ENCODE measurements at regions not wholly inside any gene's neighbourhood (a gene's known extent, or its start where the extent isn't known, plus 50 kb on each side); places are given as distances from the start of the nearest gene placed in this dataset.

- H3K4me3 ChIP-seq (ENCODE audit: control insufficient read depth, low read depth, low read length), result no peak overlapping the region
- no peak for TF ChIP-seq CTCF (IDR thresholded peaks at IDR 0.05; ENCODE audit: control insufficient read depth, insufficient read depth, low read depth, low read length, missing control alignments)
- no peak for DNase-seq (ENCODE audit: low read depth)
Observed at GRCh38 chr5:135671052-135671705, 92.4 kb upstream of the CXCL14 start.

DNA sequence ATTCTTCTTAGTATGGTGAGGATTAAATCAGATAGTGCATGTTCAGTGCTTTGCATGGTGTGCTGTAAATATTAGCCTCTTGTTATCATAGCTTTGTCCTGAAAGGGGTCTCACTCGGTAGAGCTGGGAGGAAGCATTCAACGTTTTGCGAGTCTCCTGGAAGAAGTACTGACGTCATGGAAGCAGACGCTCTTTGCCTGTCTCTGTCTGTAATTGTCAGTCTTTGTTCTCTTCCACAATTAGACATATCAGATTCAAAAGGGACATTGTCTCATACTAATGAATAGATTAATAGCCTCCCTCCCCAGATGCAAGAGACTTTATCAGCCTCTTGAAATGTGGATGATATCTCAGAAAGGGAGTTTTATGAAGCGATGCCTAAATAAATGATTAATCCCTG lies 91.8 kb upstream of the CXCL14 start:
- DNase-seq (ENCODE audit: low read depth), result no peak
- no peak for TF ChIP-seq CTCF (IDR thresholded peaks at IDR 0.05; ENCODE audit: control insufficient read depth, insufficient read depth, low read depth, low read length, missing control alignments)
- H3K4me3 ChIP-seq (ENCODE audit: control insufficient read depth, low read depth, low read length), result no peak overlapping the region

- no peak for TF ChIP-seq CTCF (IDR thresholded peaks at IDR 0.05; ENCODE audit: control insufficient read depth, insufficient read depth, low read depth, low read length, missing control alignments)
- no peak overlapping the region for H3K4me3 ChIP-seq (ENCODE audit: control insufficient read depth, low read depth, low read length)
- no peak for DNase-seq (ENCODE audit: low read depth)
Observed at GRCh38 chr5:135669416-135669815, 90.6 kb upstream of the CXCL14 start.

GRCh38 chr5:135667673-135668072 lies 88.9 kb upstream of the CXCL14 start:
- TF ChIP-seq CTCF (IDR thresholded peaks at IDR 0.05; ENCODE audit: control insufficient read depth, insufficient read depth, low read depth, low read length, missing control alignments), result no peak
- no peak for DNase-seq (ENCODE audit: low read depth)

DNA sequence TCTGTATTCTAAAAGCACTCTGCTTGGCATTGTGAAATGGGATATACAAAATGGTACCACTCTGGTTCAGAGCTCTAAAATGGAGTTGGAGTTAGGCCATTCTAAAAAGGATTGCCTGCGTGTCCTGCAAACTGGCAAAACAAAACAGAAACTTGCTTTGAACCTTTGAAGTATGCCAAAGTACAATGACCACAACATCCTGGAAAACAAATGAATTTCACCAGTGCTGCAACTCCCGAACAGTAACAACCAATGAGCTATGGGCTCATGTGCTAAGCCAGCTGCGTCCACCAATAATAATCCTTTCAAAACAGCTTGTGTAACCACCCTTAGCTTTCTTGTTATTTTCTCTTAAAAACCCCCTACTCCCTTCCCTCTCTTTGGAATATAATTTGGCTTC lies 88.4 kb upstream of the CXCL14 start:
- TF ChIP-seq CTCF (IDR thresholded peaks at IDR 0.05; ENCODE audit: control insufficient read depth, insufficient read depth, low read depth, low read length, missing control alignments), result no peak
- H3K4me3 ChIP-seq (ENCODE audit: control insufficient read depth, low read depth, low read length), result no peak overlapping the region
- DNase-seq (ENCODE audit: low read depth), result no peak

More at GRCh38 chr5:135667673-135668072, 88.9 kb upstream of the CXCL14 start:
- no peak overlapping the region for H3K4me3 ChIP-seq (ENCODE audit: control insufficient read depth, low read depth, low read length)

DNA sequence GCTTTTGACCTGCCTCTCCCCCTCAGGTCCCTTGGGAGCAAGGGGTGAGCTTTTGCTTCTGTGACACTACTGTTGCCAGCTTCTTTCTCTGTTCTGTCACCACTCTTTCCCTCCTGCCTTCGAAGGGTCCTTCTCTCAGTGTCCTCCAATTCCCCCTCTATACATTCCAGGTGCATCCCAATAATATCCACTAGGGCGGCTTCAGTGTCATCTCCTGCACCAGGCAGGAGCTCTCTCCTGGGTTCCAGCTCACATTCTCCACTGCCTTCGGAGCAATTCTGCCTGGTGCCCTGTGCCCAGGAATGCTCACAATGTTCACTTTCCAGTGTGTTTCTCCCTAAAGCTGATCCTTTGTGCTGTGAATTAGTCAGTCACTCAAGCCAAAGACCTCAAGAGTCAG lies 83.9 kb upstream of the CXCL14 start:
- no peak for DNase-seq (ENCODE audit: low read depth)
- no peak overlapping the region for H3K4me3 ChIP-seq (ENCODE audit: control insufficient read depth, low read depth, low read length)
- TF ChIP-seq CTCF (IDR thresholded peaks at IDR 0.05; ENCODE audit: control insufficient read depth, insufficient read depth, low read depth, low read length, missing control alignments), result no peak
